ENCODE measurements at regions not wholly inside any gene's neighbourhood (a gene's known extent, or its start where the extent isn't known, plus 50 kb on each side); places are given as distances from the start of the nearest gene placed in this dataset.

DNA sequence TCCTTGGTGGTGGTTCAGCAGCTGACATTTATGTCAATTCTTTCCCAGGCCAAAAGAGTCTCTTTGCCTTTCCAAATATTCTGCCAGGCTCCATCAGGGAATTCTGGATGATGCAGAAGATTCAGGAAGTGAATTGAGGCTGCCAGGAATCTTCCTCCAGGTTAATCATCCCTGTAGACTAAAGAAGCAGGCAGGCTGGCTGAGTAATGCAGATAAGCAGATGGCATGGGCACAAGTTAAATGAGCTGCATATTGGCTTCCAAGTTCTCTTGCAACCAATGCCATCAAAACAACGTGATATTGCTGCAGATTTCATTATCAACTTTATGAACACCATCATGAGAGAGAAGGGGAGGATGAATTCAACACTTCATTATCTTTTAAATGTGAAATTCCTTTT is 324.5 kb downstream of the KCNN2 start:
- FAIRE-seq (no peak), DNase-seq (ENCODE audit: low read depth, low spot score) (no peak), ATAC-seq (no peak)
- in situ Hi-C loops (cut with MboI) (no loop called here), intact Hi-C loops (cut with micrococcal nuclease; ENCODE audit: unreplicated experiment) (no loop called here)
- H3K4me2 ChIP-seq (ENCODE audit: control insufficient read depth, insufficient read depth) = no peak overlapping the region
- H2AFZ ChIP-seq (ENCODE audit: control insufficient read depth, low read depth, low read length) = no peak overlapping the region
- no peak overlapping the region for H3K27ac ChIP-seq (ENCODE audit: control insufficient read depth, insufficient read depth)
- no peaks in the 10 kb centered on the region for H3K79me2 ChIP-seq (ENCODE audit: control insufficient read depth, insufficient read depth, low read length)
- CTCF ChIA-PET = no interaction called here
- no peaks in the 10 kb centered on the region for H3K9me3 ChIP-seq (replicated peaks; ENCODE audit: control insufficient read depth, insufficient read depth, low read length)
- H3K4me3 ChIP-seq = no peak overlapping the region
- no peak overlapping the region for H3K9ac ChIP-seq (ENCODE audit: control insufficient read depth, insufficient read depth, low read length)
- H3K36me3 ChIP-seq (ENCODE audit: control insufficient read depth in 2 of 2, insufficient read depth in 2 of 2, low read length in 1 of 2) = no peaks in the 10 kb centered on the region
- BruUV-seq (replicated peaks) = no TSS peak
- TF ChIP-seq HDGF (IDR thresholded peaks at IDR 0.05) (no peak), USF1 (IDR thresholded peaks at IDR 0.05; ENCODE audit: borderline replicate concordance, extremely low read length, insufficient read depth, low read depth, low read length) (no peak), ZNF274 (IDR thresholded peaks at IDR 0.05; ENCODE audit: insufficient read depth, insufficient read length) (no peak), CBFB (IDR thresholded peaks at IDR 0.05; ENCODE audit: low read depth) (no peak), CHD4 (IDR thresholded peaks at IDR 0.05) (no peak), CREM (IDR thresholded peaks at IDR 0.05; ENCODE audit: low read depth) (no peak), CTCF (IDR thresholded peaks at IDR 0.05 in 2 of 3, conservative IDR thresholded peaks at IDR 0.05 in 1 of 3; ENCODE audit: control insufficient read depth in 2 of 3, extremely low read depth in 1 of 3, insufficient read depth in 1 of 3, low read depth in 3 of 3, low read length in 3 of 3) (no peak), POLR2AphosphoS5 (IDR thresholded peaks at IDR 0.05; ENCODE audit: low read length) (no peak), CHD2 (IDR thresholded peaks at IDR 0.05; ENCODE audit: borderline replicate concordance, low read depth, low read length) (no peak), NKRF (conservative IDR thresholded peaks at IDR 0.05) (no peak)
- TF ChIP-seq, protein P1, sequence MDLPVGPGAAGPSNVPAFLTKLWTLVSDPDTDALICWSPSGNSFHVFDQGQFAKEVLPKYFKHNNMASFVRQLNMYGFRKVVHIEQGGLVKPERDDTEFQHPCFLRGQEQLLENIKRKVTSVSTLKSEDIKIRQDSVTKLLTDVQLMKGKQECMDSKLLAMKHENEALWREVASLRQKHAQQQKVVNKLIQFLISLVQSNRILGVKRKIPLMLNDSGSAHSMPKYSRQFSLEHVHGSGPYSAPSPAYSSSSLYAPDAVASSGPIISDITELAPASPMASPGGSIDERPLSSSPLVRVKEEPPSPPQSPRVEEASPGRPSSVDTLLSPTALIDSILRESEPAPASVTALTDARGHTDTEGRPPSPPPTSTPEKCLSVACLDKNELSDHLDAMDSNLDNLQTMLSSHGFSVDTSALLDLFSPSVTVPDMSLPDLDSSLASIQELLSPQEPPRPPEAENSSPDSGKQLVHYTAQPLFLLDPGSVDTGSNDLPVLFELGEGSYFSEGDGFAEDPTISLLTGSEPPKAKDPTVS (IDR thresholded peaks at IDR 0.05; ENCODE audit: low read depth, low read length) = no peak
- TF ChIP-seq, protein P2, sequence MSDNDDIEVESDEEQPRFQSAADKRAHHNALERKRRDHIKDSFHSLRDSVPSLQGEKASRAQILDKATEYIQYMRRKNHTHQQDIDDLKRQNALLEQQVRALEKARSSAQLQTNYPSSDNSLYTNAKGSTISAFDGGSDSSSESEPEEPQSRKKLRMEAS (IDR thresholded peaks at IDR 0.05; ENCODE audit: low read depth, low read length) = no peak
- TF ChIP-seq, protein P3, sequence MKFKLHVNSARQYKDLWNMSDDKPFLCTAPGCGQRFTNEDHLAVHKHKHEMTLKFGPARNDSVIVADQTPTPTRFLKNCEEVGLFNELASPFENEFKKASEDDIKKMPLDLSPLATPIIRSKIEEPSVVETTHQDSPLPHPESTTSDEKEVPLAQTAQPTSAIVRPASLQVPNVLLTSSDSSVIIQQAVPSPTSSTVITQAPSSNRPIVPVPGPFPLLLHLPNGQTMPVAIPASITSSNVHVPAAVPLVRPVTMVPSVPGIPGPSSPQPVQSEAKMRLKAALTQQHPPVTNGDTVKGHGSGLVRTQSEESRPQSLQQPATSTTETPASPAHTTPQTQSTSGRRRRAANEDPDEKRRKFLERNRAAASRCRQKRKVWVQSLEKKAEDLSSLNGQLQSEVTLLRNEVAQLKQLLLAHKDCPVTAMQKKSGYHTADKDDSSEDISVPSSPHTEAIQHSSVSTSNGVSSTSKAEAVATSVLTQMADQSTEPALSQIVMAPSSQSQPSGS (IDR thresholded peaks at IDR 0.05; ENCODE audit: low read length) = no peak
- SMC1A ChIA-PET (ENCODE audit: uncharacterized antibody, unreplicated experiment) = no interaction called here
- no peaks in the 10 kb centered on the region for H3K27me3 ChIP-seq (replicated peaks in 1 of 2; ENCODE audit: control insufficient read depth in 2 of 2, insufficient read depth in 2 of 2, low read length in 1 of 2)
- H3K4me1 ChIP-seq (ENCODE audit: control insufficient read depth, insufficient read depth, low read length) = no peaks in the 10 kb centered on the region
- POLR2A ChIA-PET = no interaction called here
- WGBS (ENCODE audit: insufficient coverage, insufficient replicate concordance, low lambda C conversion rate, missing lambda C conversion rate) = 0% methylated on average over 1 of the region's 1 CpG
- RAD21 ChIA-PET (ENCODE audit: unreplicated experiment) = no interaction called here
- H4K20me1 ChIP-seq (ENCODE audit: control insufficient read depth, insufficient read depth) = no peaks in the 10 kb centered on the region
